GM18519 (cell line): ENCODE measurements at regions not wholly inside any gene's neighbourhood (a gene's known extent, or its start where the extent isn't known, plus 50 kb on each side); places are given as distances from the start of the nearest gene placed in this dataset.
"Not testable (repeated sequence)": the region's sequence is repeated elsewhere in the genome, so short reads cannot be mapped to it uniquely, and the experiment has no call there.

Experiments
- ATAC-seq: cut with Tn5 transposase; IDR thresholded peaks from one replicate; pipeline ENCODE4 v1.9.1; 2021; ENCODE audit warnings: mild to moderate bottlenecking, moderate library complexity; ENCODE audit not compliant: unreplicated experiment, low FRiP score

- peak; percentile 76 for ATAC-seq
These were observed 97.8 kb upstream of the PMAIP1 start for GRCh38 chr18:59802031-59802430.

GRCh38 chr18:59801576-59801975, 98.2 kb upstream of the PMAIP1 start:
- no peak for ATAC-seq

GRCh38 chr18:59800897-59801296, 98.9 kb upstream of the PMAIP1 start:
- no peak for ATAC-seq

GRCh38 chr18:59799383-59800015, 100.3 kb upstream of the PMAIP1 start:
- no peak for ATAC-seq

GRCh38 chr18:59795882-59796281, 98.7 kb upstream of the CCBE1 start:
- ATAC-seq, result no peak

GRCh38 chr18:59792353-59792752, 95.1 kb upstream of the CCBE1 start:
- no peak for ATAC-seq

- not testable (repeated sequence) for ATAC-seq
These were observed 93.2 kb upstream of the CCBE1 start for GRCh38 chr18:59790346-59790936.

- ATAC-seq, result no peak
These were observed 91.5 kb upstream of the CCBE1 start for GRCh38 chr18:59788791-59789106.

GRCh38 chr18:59787998-59788790, 91.0 kb upstream of the CCBE1 start:
- no peak for ATAC-seq

- ATAC-seq, result no peak
These were observed 87.5 kb upstream of the CCBE1 start for GRCh38 chr18:59784694-59785093.

GRCh38 chr18:59783138-59783537, 85.9 kb upstream of the CCBE1 start:
- ATAC-seq, result peak; percentile 93

GRCh38 chr18:59779979-59780378, 82.8 kb upstream of the CCBE1 start:
- no peak for ATAC-seq

- ATAC-seq, result no peak
These were observed 81.2 kb upstream of the CCBE1 start for GRCh38 chr18:59778434-59778833.

- ATAC-seq, result no peak
These were observed 80.4 kb upstream of the CCBE1 start for GRCh38 chr18:59777636-59778035.

GRCh38 chr18:59769129-59769865, 72.1 kb upstream of the CCBE1 start:
- ATAC-seq, result no peak

- ATAC-seq, result no peak
These were observed 71.2 kb upstream of the CCBE1 start for GRCh38 chr18:59768409-59768808.

GRCh38 chr18:59767732-59768131, 70.5 kb upstream of the CCBE1 start:
- ATAC-seq, result no peak

- ATAC-seq, result no peak
These were observed 68.1 kb upstream of the CCBE1 start for GRCh38 chr18:59765343-59765742.

GRCh38 chr18:59764281-59764680, 67.1 kb upstream of the CCBE1 start:
- ATAC-seq, result no peak

GRCh38 chr18:59763541-59764136, 66.4 kb upstream of the CCBE1 start:
- ATAC-seq, result no peak
